ENCODE measurements at regions not wholly inside any gene's neighbourhood (a gene's known extent, or its start where the extent isn't known, plus 50 kb on each side); places are given as distances from the start of the nearest gene placed in this dataset.

- no peaks in the 10 kb centered on the region for H3K4me1 ChIP-seq
- FAIRE-seq (no peak), DNase-seq (no peak), ATAC-seq (no peak)
- H3K27me3 ChIP-seq: no peaks in the 10 kb centered on the region
- no peaks in the 10 kb centered on the region for H3K36me3 ChIP-seq
- no peaks in the 10 kb centered on the region for H3K9me3 ChIP-seq
- intact Hi-C loops (cut with DNase I): no loop called here
- H3K4me3 ChIP-seq: no peak overlapping the region
- WGBS, 2 donors: 73 to 92% methylated on average over 5 of the region's 5 CpGs
- no peak for TF ChIP-seq CTCF (IDR thresholded peaks at IDR 0.05)
- no peak overlapping the region for H3K27ac ChIP-seq
Measured at GRCh38 chr18:73750052-73750451, 397.6 kb downstream of the FBXO15 start.

- WGBS, 2 donors: 47 to 64% methylated on average over 2 of the region's 2 CpGs
- Histone ChIP-seq H3K36me3 (no peaks in the 10 kb centered on the region), H3K9me3 (no peaks in the 10 kb centered on the region), H3K4me3 (no peak overlapping the region), H3K27me3 (no peaks in the 10 kb centered on the region), H3K4me1 (no peaks in the 10 kb centered on the region), H3K27ac (no peak overlapping the region)
- TF ChIP-seq CTCF (IDR thresholded peaks at IDR 0.05): no peak
- no peak for FAIRE-seq
- intact Hi-C loops (cut with DNase I): no loop called here
- DNase-seq: no peak
- no peak for ATAC-seq
Measured at GRCh38 chr18:73749304-73749703, 398.3 kb downstream of the FBXO15 start.

- no peak for TF ChIP-seq CTCF (IDR thresholded peaks at IDR 0.05)
- DNase-seq (no peak), ATAC-seq (no peak), FAIRE-seq (no peak)
- WGBS, 2 donors: 59 to 68% methylated on average over 4 of the region's 4 CpGs
- Histone ChIP-seq H3K27ac (no peak overlapping the region), H3K36me3 (no peaks in the 10 kb centered on the region), H3K27me3 (no peaks in the 10 kb centered on the region), H3K4me3 (no peak overlapping the region), H3K4me1 (no peaks in the 10 kb centered on the region), H3K9me3 (no peaks in the 10 kb centered on the region)
- intact Hi-C loops (cut with DNase I): no loop called here
Measured at GRCh38 chr18:73748731-73749130, 398.9 kb downstream of the FBXO15 start.

GRCh38 chr18:73746101-73746500 lies 401.5 kb downstream of the FBXO15 start:
- intact Hi-C loops (cut with DNase I): no loop called here
- Histone ChIP-seq H3K4me3 (no peak overlapping the region), H3K4me1 (no peaks in the 10 kb centered on the region), H3K9me3 (no peaks in the 10 kb centered on the region), H3K27me3 (no peaks in the 10 kb centered on the region), H3K36me3 (no peaks in the 10 kb centered on the region), H3K27ac (no peak overlapping the region)
- FAIRE-seq: no peak
- no peak for ATAC-seq
- no peak for TF ChIP-seq CTCF (IDR thresholded peaks at IDR 0.05)
- DNase-seq: no peak

GRCh38 chr18:73742957-73743356 lies 404.7 kb downstream of the FBXO15 start:
- Histone ChIP-seq H3K9me3 (no peaks in the 10 kb centered on the region), H3K4me3 (no peak overlapping the region), H3K27ac (no peak overlapping the region), H3K36me3 (no peaks in the 10 kb centered on the region), H3K27me3 (no peaks in the 10 kb centered on the region), H3K4me1 (no peaks in the 10 kb centered on the region)
- DNase-seq (no peak), ATAC-seq (no peak), FAIRE-seq (no peak)
- no peak for TF ChIP-seq CTCF (IDR thresholded peaks at IDR 0.05)
- intact Hi-C loops (cut with DNase I): no loop called here
- 47 to 56% methylated on average over 2 of the region's 2 CpGs for WGBS, 2 donors
